ENCODE measurements at regions not wholly inside any gene's neighbourhood (a gene's known extent, or its start where the extent isn't known, plus 50 kb on each side); places are given as distances from the start of the nearest gene placed in this dataset.

GRCh38 chr2:120454654-120455385 lies 108.9 kb downstream of the INHBB start:
- Histone ChIP-seq H3K27ac (ENCODE audit: low read depth, low read length) (no peak overlapping the region), H3K27me3 (ENCODE audit: control insufficient read depth, low read length) (no peaks in the 10 kb centered on the region), H3F3A (ENCODE audit: control insufficient read depth, insufficient read depth) (no peaks in the 10 kb centered on the region), H3K9me3 (ENCODE audit: control insufficient read depth, insufficient read depth, low read length) (no peaks in the 10 kb centered on the region), H3K36me3 (ENCODE audit: control insufficient read depth, low read length) (no peaks in the 10 kb centered on the region), H3K4me2 (ENCODE audit: low read length) (no peak overlapping the region), H3K4me3 (ENCODE audit: low read length) (no peak overlapping the region), H3K79me2 (ENCODE audit: control insufficient read depth, low read length) (no peaks in the 10 kb centered on the region), H3K4me1 (ENCODE audit: control insufficient read depth, low read length) (no peaks in the 10 kb centered on the region), H3K9me2 (replicated peaks; ENCODE audit: control insufficient read depth, low read length) (no peaks in the 10 kb centered on the region), H4K20me1 (ENCODE audit: control insufficient read depth, insufficient read depth, low read depth, low read length) (no peaks in the 10 kb centered on the region)
- TF ChIP-seq EZH2phosphoT487 (IDR thresholded peaks at IDR 0.05; ENCODE audit: borderline replicate concordance, low read length): no peak
- no peak for TF ChIP-seq CTCF (IDR thresholded peaks at IDR 0.05; ENCODE audit: low read depth, low read length, poor library complexity, severe bottlenecking)

- Histone ChIP-seq H3K79me2 (ENCODE audit: control insufficient read depth, low read length) (no peaks in the 10 kb centered on the region), H3K27ac (ENCODE audit: low read depth, low read length) (no peak overlapping the region), H3K36me3 (ENCODE audit: control insufficient read depth, low read length) (no peaks in the 10 kb centered on the region), H3K9me2 (replicated peaks; ENCODE audit: control insufficient read depth, low read length) (no peaks in the 10 kb centered on the region), H4K20me1 (ENCODE audit: control insufficient read depth, insufficient read depth, low read depth, low read length) (no peaks in the 10 kb centered on the region), H3K4me1 (ENCODE audit: control insufficient read depth, low read length) (no peaks in the 10 kb centered on the region), H3K27me3 (ENCODE audit: control insufficient read depth, low read length) (no peaks in the 10 kb centered on the region), H3K9me3 (ENCODE audit: control insufficient read depth, insufficient read depth, low read length) (no peaks in the 10 kb centered on the region), H3F3A (ENCODE audit: control insufficient read depth, insufficient read depth) (no peaks in the 10 kb centered on the region), H3K4me3 (ENCODE audit: low read length) (no peak overlapping the region), H3K4me2 (ENCODE audit: low read length) (no peak overlapping the region)
- TF ChIP-seq CTCF (IDR thresholded peaks at IDR 0.05; ENCODE audit: low read depth, low read length, poor library complexity, severe bottlenecking) (no peak), EZH2phosphoT487 (IDR thresholded peaks at IDR 0.05; ENCODE audit: borderline replicate concordance, low read length) (no peak)
Observed at GRCh38 chr2:120455390-120455789, 109.5 kb downstream of the INHBB start.

GRCh38 chr2:120456867-120457266 lies 110.9 kb downstream of the INHBB start:
- no peaks in the 10 kb centered on the region for H3K27me3 ChIP-seq (ENCODE audit: control insufficient read depth, low read length)
- H3K4me1 ChIP-seq (ENCODE audit: control insufficient read depth, low read length): no peaks in the 10 kb centered on the region
- H3K79me2 ChIP-seq (ENCODE audit: control insufficient read depth, low read length): no peaks in the 10 kb centered on the region
- TF ChIP-seq EZH2phosphoT487 (IDR thresholded peaks at IDR 0.05; ENCODE audit: borderline replicate concordance, low read length): no peak
- no peak for TF ChIP-seq CTCF (IDR thresholded peaks at IDR 0.05; ENCODE audit: low read depth, low read length, poor library complexity, severe bottlenecking)
- H3K4me2 ChIP-seq (ENCODE audit: low read length): no peak overlapping the region
- H3K9me2 ChIP-seq (replicated peaks; ENCODE audit: control insufficient read depth, low read length): no peaks in the 10 kb centered on the region
- H3K27ac ChIP-seq (ENCODE audit: low read depth, low read length): no peak overlapping the region
- no peaks in the 10 kb centered on the region for H3K9me3 ChIP-seq (ENCODE audit: control insufficient read depth, insufficient read depth, low read length)
- H3K36me3 ChIP-seq (ENCODE audit: control insufficient read depth, low read length): no peaks in the 10 kb centered on the region
- H3F3A ChIP-seq (ENCODE audit: control insufficient read depth, insufficient read depth): no peaks in the 10 kb centered on the region
- no peaks in the 10 kb centered on the region for H4K20me1 ChIP-seq (ENCODE audit: control insufficient read depth, insufficient read depth, low read depth, low read length)
- no peak overlapping the region for H3K4me3 ChIP-seq (ENCODE audit: low read length)
